ENCODE measurements at regions not wholly inside any gene's neighbourhood (a gene's known extent, or its start where the extent isn't known, plus 50 kb on each side); places are given as distances from the start of the nearest gene placed in this dataset.

GRCh38 chr20:55646851-55647250, 358.5 kb downstream of the CBLN4 start:
- TF ChIP-seq CTCF (IDR thresholded peaks at IDR 0.05) (no peak), POLR2A (IDR thresholded peaks at IDR 0.05) (no peak)
